GM23338 (cell line): ENCODE measurements at regions not wholly inside any gene's neighbourhood (a gene's known extent, or its start where the extent isn't known, plus 50 kb on each side); places are given as distances from the start of the nearest gene placed in this dataset.

Source experiments
- ATAC-seq: fragments of 200-7000 bp; cut with Tn5 transposase; 3 replicates; pipeline ENCODE4 v1.9.1; 2020
- DNase-seq: peaks from one replicate; pipeline ENCODE4 v3.0.0-alpha.2; 2015; ENCODE audit warnings: low spot score
- H2AFZ ChIP-seq: fragments of 200-600 bp; sonication (generic); 2 replicates; pipeline ENCODE4 v1.8.0; 2016; ENCODE audit warnings: antibody characterized with exemption, mild to moderate bottlenecking, moderate library complexity
- H3F3A ChIP-seq: fragments of 200-600 bp; sonication (generic); replicated peaks from 2 replicates; pipeline ENCODE4 v1.8.0; 2017; ENCODE audit warnings: antibody characterized with exemption, mixed run types, low read depth
- H3K27ac ChIP-seq: fragments of 200-600 bp; sonication (generic); 2 replicates; pipeline ENCODE4 v1.6.1; 2016; ENCODE audit warnings: low read depth
- H3K27me3 ChIP-seq: fragments of 200-600 bp; sonication (generic); 2 replicates; pipeline ENCODE4 v1.8.0; 2016; ENCODE audit warnings: mild to moderate bottlenecking, mixed run types, moderate library complexity; ENCODE audit not compliant: insufficient read depth
- H3K36me3 ChIP-seq: fragments of 200-600 bp; sonication (generic); 2 replicates; pipeline ENCODE4 v1.8.0; 2016; ENCODE audit warnings: mild to moderate bottlenecking; ENCODE audit not compliant: insufficient read depth
- H3K4me1 ChIP-seq: fragments of 200-600 bp; sonication (generic); 2 replicates; pipeline ENCODE4 v1.8.0; 2016; ENCODE audit warnings: mild to moderate bottlenecking, moderate library complexity; ENCODE audit not compliant: insufficient read depth
- H3K4me2 ChIP-seq: fragments of 200-600 bp; sonication (generic); 2 replicates; pipeline ENCODE4 v1.7.1; 2017; ENCODE audit warnings: mixed run types
- H3K4me3 ChIP-seq: fragments of 200-600 bp; sonication (generic); 2 replicates; pipeline ENCODE4 v1.6.1; 2016; ENCODE audit warnings: mixed run types
- H3K79me2 ChIP-seq: fragments of 200-600 bp; sonication (generic); replicated peaks from 2 replicates; pipeline ENCODE4 v1.8.0; 2017; ENCODE audit warnings: mild to moderate bottlenecking; ENCODE audit not compliant: insufficient read depth
- H3K9me2 ChIP-seq: fragments of 200-600 bp; sonication (generic); 2 replicates; pipeline ENCODE4 v1.8.0; 2017; ENCODE audit not compliant: insufficient read depth
- H4K20me1 ChIP-seq: fragments of 200-600 bp; sonication (generic); replicated peaks from 2 replicates; pipeline ENCODE4 v1.8.0; 2017; ENCODE audit warnings: mild to moderate bottlenecking; ENCODE audit not compliant: insufficient read depth
- H3K27ac Mint-ChIP-seq: 2 replicates; pipeline ENCODE4 v1.8.0; 2020; ENCODE audit warnings: inconsistent platforms, mild to moderate bottlenecking, moderate library complexity, mixed read lengths
- H3K27me3 Mint-ChIP-seq: 3 replicates; pipeline ENCODE4 v1.8.0; 2022; ENCODE audit warnings: low read depth, mild to moderate bottlenecking, moderate library complexity, mixed read lengths, inconsistent platforms; ENCODE audit not compliant: insufficient read depth, poor library complexity
- H3K36me3 Mint-ChIP-seq: 3 replicates; pipeline ENCODE4 v1.8.0; 2021; ENCODE audit warnings: low read depth, mild to moderate bottlenecking, inconsistent platforms, moderate library complexity, mixed read lengths
- H3K4me1 Mint-ChIP-seq: 3 replicates; pipeline ENCODE4 v1.8.0; 2020; ENCODE audit warnings: mild to moderate bottlenecking, inconsistent platforms, mixed read lengths
- H3K4me3 Mint-ChIP-seq: 3 replicates; pipeline ENCODE4 v1.8.0; 2021; ENCODE audit warnings: moderate library complexity, mild to moderate bottlenecking, inconsistent platforms, mixed read lengths
- H3K9me3 Mint-ChIP-seq: 3 replicates; pipeline ENCODE4 v1.8.0; 2020; ENCODE audit warnings: moderate library complexity, mild to moderate bottlenecking, inconsistent platforms, mixed read lengths
- CTCF ChIP-seq, 2 experiments: fragments of 200-600 bp in 1 of 2; sonication (generic) in 1 of 2; conservative IDR thresholded peaks; 2 replicates each; pipeline versions ENCODE4 v1.5.1 to v1.6.1; 2016 to 2017; ENCODE audit warnings: antibody characterized with exemption in 2 of 2, low read depth in 2 of 2, mild to moderate bottlenecking in 2 of 2, moderate library complexity in 1 of 2
- EZH2phosphoT487 ChIP-seq: fragments of 200-600 bp; sonication (generic); IDR thresholded peaks from one replicate; pipeline ENCODE4 v1.8.1; 2018; ENCODE audit warnings: antibody characterized with exemption; ENCODE audit not compliant: unreplicated experiment
- NANOG ChIP-seq: IDR thresholded peaks from 2 replicates; pipeline ENCODE4 v1.6.1; 2016; ENCODE audit warnings: antibody characterized with exemption, borderline replicate concordance
- POLR2AphosphoS5 ChIP-seq: IDR thresholded peaks from 2 replicates; pipeline ENCODE4 v1.6.1; 2016; ENCODE audit warnings: antibody characterized with exemption, low read depth
- TF ChIP-seq, protein P1 (sequence below): IDR thresholded peaks from one replicate; pipeline ENCODE4 v1.6.1; 2018; ENCODE audit warnings: antibody characterized with exemption; ENCODE audit not compliant: unreplicated experiment

- TF ChIP-seq, protein P1, sequence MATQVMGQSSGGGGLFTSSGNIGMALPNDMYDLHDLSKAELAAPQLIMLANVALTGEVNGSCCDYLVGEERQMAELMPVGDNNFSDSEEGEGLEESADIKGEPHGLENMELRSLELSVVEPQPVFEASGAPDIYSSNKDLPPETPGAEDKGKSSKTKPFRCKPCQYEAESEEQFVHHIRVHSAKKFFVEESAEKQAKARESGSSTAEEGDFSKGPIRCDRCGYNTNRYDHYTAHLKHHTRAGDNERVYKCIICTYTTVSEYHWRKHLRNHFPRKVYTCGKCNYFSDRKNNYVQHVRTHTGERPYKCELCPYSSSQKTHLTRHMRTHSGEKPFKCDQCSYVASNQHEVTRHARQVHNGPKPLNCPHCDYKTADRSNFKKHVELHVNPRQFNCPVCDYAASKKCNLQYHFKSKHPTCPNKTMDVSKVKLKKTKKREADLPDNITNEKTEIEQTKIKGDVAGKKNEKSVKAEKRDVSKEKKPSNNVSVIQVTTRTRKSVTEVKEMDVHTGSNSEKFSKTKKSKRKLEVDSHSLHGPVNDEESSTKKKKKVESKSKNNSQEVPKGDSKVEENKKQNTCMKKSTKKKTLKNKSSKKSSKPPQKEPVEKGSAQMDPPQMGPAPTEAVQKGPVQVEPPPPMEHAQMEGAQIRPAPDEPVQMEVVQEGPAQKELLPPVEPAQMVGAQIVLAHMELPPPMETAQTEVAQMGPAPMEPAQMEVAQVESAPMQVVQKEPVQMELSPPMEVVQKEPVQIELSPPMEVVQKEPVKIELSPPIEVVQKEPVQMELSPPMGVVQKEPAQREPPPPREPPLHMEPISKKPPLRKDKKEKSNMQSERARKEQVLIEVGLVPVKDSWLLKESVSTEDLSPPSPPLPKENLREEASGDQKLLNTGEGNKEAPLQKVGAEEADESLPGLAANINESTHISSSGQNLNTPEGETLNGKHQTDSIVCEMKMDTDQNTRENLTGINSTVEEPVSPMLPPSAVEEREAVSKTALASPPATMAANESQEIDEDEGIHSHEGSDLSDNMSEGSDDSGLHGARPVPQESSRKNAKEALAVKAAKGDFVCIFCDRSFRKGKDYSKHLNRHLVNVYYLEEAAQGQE: no peak
Observed at GRCh38 chr10:9301554-9301953, 1247.1 kb downstream of the GATA3 start (continued).

GRCh38 chr10:9302140-9302746 lies 1247.8 kb downstream of the GATA3 start:
- no peak overlapping the region for H3K4me2 ChIP-seq
- no peak overlapping the region for H3K27ac ChIP-seq
- H4K20me1 ChIP-seq: no peaks in the 10 kb centered on the region
- no peak overlapping the region for H3K27ac Mint-ChIP-seq
- no peaks in the 10 kb centered on the region for H3K27me3 Mint-ChIP-seq
- no peaks in the 10 kb centered on the region for H3K9me2 ChIP-seq
- H3K4me3 Mint-ChIP-seq: no peak overlapping the region
- no peaks in the 10 kb centered on the region for H3K4me1 ChIP-seq
- DNase-seq: peak; percentile 66
- no peaks in the 10 kb centered on the region for H3K36me3 ChIP-seq
- peak; percentile 36; the same call in 1 of the 3 replicates for ATAC-seq
- peaks cover 4% of the 10 kb centered on the region; the same call in 1 of the 3 replicates for H3K4me1 Mint-ChIP-seq
- no peak overlapping the region for H2AFZ ChIP-seq
- no peaks in the 10 kb centered on the region for H3K27me3 ChIP-seq
- no peak overlapping the region for H3K4me3 ChIP-seq
- no peaks in the 10 kb centered on the region for H3K9me3 Mint-ChIP-seq
- no peaks in the 10 kb centered on the region for H3K79me2 ChIP-seq
- H3K36me3 Mint-ChIP-seq: no peaks in the 10 kb centered on the region
- H3F3A ChIP-seq: no peaks in the 10 kb centered on the region
- peak; percentile 59 to 72 for TF ChIP-seq CTCF (conservative IDR thresholded peaks at IDR 0.05; ENCODE audit: low read depth in 2 of 2)
- no peak for TF ChIP-seq EZH2phosphoT487
- TF ChIP-seq POLR2AphosphoS5: no peak
- no peak for TF ChIP-seq NANOG

DNA sequence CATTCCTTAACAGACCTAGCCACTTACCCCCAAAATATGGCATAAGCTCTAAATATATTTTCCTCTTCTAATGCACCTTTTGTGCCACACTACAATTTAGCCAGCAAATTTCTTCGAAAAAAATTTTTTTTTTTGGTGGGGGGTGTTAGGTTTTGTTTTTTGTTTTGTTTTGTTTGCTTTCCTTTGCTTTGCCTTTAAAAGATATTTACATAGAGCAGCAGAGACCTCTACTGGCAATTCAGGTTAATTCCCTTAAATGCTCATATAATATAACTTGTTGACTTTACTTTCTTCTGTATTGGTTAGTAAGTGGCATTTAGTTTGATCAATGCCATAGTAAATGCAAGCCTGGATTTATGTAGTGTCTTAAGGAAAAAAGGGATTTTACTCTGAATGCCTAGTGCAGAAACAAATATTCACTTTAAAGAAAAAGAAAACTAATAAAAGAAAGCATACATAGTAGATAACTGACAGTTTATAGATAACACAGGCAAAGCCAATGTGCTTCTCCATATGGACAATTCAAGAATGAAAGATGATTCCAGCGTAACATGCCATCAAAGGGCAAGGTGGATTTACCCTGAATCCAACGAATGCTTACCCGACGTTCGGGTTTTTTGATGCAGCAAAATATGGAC lies 1250.6 kb downstream of the GATA3 start:
- H3K4me1 Mint-ChIP-seq: peaks cover 4% of the 10 kb centered on the region; the same call in 1 of the 3 replicates
- H3K9me3 Mint-ChIP-seq: no peaks in the 10 kb centered on the region
- Histone ChIP-seq H3F3A (no peaks in the 10 kb centered on the region), H3K4me2 (no peak overlapping the region), H3K4me3 (no peak overlapping the region), H3K36me3 (no peaks in the 10 kb centered on the region), H4K20me1 (no peaks in the 10 kb centered on the region), H3K9me2 (no peaks in the 10 kb centered on the region), H3K27me3 (no peaks in the 10 kb centered on the region), H3K4me1 (no peaks in the 10 kb centered on the region), H2AFZ (no peak overlapping the region), H3K79me2 (no peaks in the 10 kb centered on the region), H3K27ac (no peak overlapping the region)
- H3K27me3 Mint-ChIP-seq: no peaks in the 10 kb centered on the region
- H3K36me3 Mint-ChIP-seq: no peaks in the 10 kb centered on the region
- ATAC-seq (no peak), DNase-seq (peak; percentile 51)
- TF ChIP-seq, protein P1: no peak
- TF ChIP-seq CTCF (conservative IDR thresholded peaks at IDR 0.05; ENCODE audit: low read depth in 2 of 2): peak in 1 of 2 experiments; percentile 73; a peak in 3 of 4 replicates
- H3K27ac Mint-ChIP-seq: no peak overlapping the region
- no peak overlapping the region for H3K4me3 Mint-ChIP-seq
